ENCODE measurements at regions not wholly inside any gene's neighbourhood (a gene's known extent, or its start where the extent isn't known, plus 50 kb on each side); places are given as distances from the start of the nearest gene placed in this dataset.

DNA sequence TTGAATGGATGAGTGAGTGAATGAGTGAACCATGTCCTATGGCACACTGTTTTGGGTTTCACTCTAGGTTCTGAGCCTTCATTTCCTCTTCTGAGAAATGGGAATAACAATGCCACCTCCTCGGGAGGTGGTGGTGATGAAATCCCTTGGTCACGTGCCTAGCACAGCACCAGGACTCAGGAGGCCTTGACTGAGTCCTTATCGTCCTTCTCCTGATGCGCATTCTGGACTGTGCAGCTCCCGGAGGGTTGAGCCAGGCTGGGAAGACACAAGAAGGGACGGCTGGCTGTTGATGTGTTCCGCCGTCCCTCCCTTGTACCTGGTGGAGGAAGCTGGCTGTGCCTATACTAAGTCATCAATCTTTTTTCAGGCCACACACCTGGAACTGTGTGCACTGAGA is 437.3 kb downstream of the ZNF521 start:
- DNase-seq, result no peak

DNA sequence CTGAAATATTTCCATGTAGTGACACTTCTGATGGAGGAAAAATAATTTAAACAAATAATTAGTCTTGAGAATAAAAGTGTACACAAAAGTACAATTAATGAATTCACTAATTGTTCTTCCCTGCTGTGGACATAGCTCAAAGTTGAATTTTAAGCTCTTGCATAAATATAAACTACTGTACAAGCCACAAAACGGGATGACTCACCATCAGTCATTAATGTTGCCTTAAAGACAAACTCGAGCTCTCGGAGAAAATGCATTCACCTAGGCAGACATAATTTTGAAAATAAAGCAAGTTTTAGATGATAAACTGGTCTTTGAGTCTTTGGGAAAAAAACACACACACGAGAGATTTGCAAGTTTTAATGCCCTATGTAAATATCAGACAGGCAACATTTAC is 436.4 kb downstream of the ZNF521 start:
- no peak for DNase-seq

DNA sequence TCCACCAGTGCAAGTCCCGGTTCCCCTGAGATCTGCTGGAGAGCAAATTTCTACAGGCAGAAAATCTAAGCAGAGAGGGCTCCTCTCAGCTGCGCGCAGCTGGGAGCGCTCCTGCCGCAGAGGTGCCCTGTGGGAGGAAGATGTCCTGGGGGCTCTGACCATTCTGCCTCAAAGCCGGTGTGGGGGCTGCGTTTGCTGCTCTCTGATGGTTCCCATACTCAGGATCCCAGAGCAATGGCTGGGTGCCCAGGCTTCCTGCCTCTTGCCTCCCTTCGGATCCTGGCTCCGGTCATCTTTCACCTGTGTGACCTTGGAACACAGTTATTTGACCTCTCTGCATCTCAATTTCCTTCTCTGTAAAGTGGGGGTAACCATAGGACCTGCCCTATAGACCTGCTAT is 434.2 kb downstream of the ZNF521 start:
- no peak for DNase-seq

DNA sequence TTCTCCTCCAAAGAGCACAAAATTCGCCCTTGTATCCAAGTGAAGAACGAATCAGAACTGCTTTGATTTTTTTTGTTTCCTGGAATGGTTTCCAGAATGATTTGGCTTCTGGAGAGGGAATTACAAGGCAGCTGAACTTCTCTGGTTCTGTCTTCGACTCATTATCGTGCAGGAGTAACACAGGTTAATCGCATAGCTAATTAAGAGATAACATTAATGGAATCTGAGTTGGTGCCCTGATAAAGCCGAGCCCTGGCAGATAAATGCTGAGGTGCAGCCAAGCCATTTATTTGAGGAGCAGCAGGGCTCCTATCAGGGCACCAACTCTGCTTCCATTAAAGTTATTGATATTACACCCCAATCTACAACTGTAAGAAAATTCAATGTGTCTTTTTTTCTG is 433.7 kb downstream of the ZNF521 start:
- DNase-seq, result no peak

DNA sequence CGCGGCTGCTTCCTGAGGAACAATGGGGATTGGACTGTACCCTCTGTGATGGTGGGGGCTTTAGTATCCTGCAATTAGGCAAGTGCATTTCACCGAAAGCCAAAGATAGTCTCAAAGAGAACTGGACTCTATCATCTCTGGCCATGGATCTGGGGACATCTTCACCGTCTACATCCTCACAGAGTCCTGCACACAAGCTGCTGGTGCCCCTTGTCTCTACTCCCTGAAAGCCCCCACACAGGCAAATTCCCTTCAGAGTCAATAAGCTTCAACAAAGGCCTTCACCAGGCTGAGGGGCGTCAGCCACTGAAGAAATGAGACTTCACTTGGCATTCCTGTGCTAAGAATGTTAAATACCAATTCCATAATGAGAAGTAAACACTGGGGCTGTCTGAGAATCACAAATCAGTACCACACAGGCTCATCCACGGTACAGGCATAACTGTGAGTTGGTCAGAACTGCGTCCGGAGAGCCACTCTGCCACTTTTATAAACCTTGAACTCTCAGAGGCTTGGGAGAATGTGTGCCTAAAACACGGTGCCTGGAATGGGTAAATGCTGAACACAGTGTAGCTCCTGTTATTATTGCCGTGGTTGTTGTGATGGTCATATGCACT is 432.7 kb downstream of the ZNF521 start:
- DNase-seq, result no peak

DNA sequence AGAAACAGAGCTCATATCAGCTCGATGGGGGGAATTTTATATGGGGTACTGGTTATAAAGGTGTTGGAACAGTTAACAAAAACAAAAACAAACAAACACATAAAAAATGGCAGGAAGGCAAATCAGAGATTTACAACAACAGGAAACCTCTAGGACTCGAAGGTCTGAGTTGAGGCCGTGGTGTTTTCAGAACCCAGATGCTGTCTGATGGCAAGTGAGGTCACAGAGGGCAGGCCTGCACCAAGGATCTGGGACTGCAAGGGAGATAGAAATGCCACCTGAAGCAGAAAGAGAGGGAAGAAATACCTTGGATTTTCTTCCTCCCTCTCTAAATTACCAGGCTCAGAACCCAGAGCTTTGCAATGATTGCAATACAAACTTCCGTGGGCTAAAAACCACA is 429.5 kb downstream of the ZNF521 start:
- no peak for DNase-seq

DNA sequence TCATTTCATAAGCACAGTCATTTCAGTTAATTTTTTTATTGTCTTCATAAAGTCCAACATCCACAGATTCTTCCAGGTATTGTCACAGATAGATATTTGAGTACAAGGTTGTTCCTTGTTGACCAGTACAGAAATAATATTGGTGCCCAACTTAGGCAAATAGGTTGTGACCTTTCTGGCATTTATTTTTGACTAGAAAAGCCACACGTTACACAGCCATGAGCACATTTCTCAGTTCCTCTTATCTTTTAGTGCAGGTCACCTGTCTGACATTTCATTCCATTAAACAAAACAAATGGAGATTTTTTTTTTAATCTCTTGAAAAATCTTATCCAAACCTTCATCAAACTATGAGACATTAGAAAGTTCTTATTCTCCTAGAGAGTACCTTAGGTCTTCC is 428.8 kb downstream of the ZNF521 start:
- no peak for DNase-seq

DNA sequence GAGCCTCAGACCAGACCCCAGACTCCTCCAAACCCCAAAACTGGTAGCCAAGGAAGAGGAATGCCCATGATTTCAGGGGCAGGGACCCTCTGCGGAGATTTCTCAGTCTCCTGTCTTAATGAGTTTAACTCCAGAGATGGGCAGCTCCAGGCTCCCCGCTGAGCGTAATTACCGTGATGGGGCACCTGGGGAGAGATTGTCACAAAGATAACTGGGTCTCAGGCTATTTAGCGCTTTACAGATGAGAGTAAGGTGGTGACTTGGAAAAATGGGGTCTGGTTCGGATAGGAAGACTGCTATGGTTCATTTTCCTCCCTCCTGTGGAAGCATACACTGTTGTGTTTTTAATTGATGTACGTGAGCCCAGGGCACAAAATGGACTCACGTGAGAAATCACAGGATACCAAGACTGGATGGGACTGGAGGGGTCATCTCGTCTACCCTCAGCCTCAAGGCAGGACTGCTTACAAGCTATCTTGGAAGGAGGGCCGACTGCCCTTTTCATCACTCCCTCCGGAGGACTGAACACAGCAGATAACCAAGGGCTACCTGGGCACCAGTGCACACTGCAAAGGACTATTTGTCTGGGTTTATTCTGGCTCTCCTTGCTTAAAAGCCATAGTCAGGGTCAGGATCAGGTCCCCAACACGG is 427.8 kb downstream of the ZNF521 start:
- DNase-seq, result no peak

DNA sequence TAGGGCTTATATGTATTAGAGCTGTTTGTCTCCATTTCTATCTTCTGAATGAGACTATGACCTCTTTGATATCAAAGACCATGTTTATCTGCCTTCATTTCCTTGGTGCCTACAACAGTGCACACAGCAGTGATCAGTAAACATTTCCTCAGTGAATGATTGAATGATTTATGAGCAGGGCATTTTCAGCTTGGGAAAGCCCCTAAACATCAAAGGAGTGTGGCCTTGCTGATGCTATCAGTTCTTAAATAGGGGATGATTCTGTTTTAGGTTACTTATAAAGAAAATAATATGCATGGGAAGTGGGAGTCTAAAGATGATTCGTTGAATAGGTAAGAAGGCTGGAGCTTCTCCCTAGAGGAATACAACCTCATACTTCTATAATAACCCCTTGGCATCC is 425.3 kb downstream of the ZNF521 start:
- DNase-seq, result no peak

DNA sequence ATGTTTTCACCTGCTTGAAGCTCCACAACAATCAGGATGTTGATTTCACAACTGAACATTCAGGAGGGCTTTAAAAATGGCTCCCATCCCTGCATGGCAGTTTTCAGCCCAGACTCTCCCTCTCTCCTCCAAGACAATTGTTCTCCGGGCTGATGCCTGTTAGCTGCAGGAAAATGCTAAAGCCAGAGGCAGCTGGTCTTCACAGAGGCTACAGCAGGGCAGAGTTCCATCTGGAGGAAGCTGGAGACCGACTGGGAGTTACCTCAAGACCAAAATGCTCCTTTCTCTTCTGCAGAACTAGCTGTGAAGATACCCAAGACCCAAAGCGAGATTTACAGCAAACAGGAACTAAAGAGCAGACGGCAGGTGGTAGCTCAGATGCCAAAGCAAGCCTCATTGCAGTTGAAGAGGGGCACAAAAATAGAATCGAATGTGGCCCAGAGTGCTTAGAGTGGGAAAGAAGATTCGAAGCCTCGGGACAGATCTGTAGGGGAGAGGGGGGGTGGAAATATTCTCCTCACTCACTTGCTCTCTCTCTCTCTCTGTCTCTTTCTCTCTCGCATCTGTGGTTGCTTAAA is 423.6 kb downstream of the ZNF521 start:
- DNase-seq, result no peak

DNA sequence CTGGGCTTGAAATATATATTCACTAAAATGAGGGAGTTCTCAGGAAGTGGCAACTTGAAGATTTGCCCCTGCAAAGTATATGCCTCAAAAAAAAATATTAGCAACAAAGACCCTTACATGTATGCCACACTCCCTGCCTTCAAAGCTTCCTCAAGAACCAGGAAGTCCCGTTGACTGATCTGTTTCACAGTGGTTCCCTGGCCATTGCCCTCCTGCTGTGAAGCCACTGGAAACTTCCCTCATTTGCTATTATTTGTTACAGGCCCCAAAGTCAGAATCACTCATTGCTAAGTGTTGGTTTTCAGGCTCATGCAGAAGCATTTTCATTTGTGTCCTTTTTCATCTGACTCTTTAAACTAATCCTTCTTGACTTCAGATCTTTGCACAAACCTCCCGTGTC is 421.5 kb downstream of the ZNF521 start:
- DNase-seq, result no peak

DNA sequence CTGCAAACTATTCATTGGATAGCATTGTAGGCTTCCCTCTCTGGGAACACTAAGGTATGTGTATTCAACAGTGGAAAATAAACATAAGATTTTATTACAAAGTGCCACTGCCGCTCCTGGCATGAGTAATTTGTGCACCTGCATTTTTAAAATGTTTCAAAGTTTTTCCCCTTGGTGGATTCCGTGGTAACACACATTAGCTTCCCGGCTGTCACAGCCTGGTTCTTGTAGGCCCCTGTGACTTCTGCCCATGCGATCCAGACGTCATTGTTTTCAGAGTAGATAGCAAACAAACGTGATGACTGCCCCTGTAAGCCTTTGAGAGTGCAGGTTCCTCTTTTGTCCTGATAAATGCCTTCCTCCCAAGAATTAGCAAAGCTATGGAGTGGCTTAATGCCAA is 421.0 kb downstream of the ZNF521 start:
- DNase-seq, result no peak

DNA sequence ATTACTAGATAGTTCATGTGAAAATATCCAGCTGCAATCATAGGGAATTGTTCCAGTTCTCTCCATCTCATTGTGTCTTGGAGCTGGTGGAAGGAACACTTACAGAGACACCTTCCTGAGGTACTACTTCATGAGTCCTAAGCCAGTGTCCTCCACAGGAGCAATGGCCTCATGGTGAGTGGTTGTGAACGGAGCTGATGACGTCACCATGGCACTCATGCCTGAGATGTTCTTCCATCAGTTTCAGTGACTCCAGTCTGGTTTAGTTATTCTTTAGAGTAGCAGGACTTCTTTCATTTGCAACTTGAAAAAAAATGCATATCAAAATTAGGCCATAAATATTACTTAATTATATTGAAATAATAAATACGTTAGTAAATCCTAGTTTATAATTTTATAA is 418.6 kb downstream of the ZNF521 start:
- no peak for DNase-seq

DNA sequence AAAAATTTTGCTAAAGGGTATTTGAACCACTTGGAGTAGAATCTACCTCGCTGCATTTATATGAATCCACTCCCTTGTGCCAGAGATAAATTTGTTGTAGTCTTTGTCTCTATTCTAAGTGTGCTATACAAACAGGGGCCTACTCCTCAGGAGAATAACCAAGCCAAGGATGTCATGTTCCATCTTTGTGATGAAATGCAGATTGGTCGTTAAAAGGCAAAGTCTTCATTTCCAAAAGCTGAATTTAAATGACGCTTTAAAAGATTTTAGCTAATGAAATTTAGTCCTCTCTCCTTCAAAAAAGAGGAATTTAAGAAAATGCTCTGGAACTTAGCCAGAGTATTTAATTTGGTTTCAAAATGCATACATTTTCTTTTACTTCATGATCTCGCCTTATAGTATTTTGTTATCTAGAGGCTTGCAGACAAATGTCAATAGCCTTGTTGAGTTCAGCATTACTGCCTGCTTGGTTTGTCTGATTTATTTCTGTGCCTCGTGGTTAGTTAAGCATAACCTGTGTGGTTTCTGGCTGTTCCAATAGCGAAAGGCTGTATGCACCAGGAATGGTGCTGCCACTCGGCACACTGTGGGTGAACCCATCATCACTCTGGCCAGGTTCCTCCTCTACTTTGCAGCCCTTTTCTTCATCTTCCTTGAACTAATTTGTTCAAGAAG is 417.6 kb downstream of the ZNF521 start:
- DNase-seq, result no peak

DNA sequence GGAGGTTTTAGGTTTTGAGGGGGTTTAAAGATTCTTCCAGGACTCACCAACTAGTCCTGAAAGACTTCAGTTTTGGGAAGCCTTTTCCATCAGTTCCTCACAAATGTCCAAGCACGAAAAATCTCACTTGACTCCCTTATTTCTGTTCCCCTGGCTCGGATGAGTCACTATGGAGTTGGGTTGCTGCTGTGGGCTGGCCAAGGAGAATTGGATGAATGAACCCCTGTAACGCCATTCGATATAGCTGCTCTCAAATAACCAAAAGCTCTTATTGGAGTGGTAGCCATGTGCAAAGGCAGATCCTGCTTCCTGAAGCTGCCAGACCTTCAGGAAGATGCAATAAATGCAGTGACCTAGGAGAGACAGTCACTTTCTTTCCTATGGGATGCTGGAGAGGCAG is 417.0 kb downstream of the ZNF521 start:
- no peak for DNase-seq

DNA sequence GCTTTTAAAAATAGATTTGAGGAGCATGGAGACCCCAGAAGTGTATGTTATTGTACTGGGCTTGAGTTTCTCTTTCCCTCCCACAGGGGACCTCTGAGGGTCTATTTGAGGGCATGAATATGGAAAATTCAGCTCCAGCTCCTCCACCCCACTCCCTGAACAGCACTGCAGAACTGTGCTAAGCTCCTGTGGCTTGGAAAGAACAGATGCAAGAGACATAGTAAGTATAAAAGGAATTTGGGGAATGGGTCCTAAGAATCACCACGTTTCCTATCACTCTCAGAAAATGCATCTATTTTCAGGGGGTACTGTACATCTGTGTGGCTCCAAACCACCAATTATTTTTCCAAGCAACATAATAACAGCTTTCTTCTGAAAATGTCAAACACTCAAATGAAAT is 416.1 kb downstream of the ZNF521 start:
- DNase-seq, result no peak

DNA sequence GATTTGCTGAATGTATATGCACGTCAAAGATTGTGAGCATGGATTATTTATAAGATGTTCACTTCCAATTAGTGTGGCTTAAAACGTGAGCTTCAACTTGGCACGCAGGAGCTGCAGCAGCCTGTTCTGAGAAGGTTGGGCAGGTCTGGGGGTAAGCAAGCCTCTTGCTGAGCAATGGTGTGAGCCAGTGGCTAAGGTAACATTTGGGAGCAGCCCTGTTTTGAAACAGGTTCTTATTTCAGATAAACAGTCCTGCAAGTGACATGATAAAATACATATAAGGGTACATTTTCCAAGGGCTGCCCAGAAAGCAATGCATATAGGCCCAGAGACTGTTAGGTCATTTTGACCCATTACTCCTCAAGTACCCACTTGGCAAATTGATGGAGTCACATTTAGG is 415.3 kb downstream of the ZNF521 start:
- no peak for DNase-seq

DNA sequence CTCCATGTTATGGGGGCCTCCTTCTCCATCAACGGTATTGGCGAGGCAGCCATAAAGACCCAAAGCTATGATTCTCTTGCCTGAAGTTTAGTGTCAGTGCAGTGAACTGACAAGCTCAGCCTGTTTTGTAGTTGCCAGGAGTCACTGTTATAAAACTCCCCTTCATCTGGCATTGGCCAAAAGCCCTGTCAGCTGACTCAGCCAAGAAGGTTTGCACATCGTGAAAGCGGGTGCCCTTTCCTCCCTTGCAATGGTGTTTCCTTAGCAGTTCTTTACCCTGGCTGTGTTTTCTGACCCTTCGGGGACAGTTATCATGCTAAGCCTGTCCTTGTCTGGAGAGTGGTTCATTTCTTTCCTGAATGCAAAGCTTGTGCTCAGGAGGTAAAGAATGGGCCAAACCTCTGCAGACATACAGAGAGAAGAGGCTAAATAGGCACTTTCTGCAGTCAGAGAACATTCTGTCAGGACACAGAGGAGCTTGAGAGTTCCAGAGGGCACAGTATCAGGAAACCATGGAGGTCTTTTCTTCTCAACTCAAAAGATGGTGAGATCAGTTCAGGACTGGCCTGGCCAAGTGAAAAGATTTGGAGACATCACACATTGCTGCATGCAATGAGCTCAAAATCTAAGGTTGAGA is 414.2 kb downstream of the ZNF521 start:
- no peak for DNase-seq

DNA sequence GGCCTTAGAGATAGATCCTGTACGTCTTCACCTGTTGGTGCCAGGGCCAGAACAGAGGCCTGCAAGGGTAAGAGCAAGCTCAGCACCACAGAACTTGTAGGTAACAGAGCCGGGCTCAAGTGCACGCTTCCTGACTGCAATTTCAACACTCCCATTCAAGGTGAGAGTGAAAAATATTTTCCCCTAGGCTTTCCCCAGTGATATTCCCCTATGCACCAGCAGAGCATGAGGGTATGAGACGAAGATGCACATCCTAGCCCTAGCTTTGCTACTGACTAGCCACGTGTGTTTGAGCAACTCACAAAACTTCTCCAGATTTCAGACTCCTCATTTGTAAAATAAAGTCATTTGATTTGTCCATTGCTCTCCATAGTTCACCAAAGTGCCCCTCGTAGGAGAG is 411.6 kb downstream of the ZNF521 start:
- no peak for DNase-seq

DNA sequence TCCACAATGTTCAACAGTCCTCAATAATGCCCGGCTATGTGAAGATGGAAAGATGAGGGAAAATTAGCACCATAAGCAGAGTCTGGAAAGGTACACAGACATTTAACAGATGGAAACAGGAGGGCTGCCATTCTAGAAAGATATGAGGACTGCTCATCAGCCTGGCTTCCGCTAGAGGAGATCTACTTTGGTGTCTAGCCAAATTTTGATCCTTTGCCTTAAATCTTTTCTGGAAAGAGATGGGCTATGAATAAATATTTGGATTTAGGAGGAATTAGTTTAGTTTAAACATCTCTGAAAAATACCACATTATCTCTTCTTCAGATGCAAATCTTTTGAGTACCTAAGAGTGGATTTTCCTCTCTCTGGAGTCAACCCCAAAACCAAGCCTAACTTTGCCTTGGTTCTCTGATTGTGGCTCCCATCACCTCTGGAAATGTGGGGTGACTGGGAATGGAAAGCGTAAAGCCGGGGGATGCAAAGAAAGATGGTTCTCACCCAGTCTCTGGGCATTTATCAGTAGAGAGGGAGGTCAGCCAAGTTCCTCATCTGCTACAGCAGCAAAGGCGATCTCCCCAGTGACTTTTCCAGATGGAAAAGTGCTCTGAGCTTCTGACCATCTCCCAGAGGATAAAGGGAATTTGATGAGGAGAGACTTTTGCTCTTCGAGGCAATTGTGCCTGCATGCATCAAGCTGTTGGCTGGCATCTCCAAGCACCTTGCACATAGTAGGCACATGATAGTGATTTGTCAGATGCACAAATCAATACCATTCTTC is 410.6 kb downstream of the ZNF521 start:
- DNase-seq, result no peak

DNA sequence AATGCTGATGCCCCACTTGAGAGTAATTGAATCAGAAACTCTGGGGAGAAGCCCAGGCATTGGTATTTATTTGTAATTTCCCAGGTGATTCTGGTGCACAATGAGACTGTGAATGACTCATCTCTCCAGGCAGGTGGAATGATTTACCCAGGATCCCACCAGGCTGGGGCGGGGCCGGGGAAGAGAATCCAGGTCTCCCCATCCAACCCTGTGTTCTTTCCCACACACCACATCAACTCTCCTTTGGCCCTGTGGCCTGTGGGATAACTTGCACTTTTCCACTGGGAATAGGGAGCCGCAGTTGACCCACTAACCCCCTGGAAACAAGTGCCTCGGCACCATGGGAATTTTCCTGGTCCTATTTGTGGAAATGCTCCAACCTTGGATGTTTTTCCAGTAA is 409.8 kb downstream of the ZNF521 start:
- DNase-seq, result no peak

DNA sequence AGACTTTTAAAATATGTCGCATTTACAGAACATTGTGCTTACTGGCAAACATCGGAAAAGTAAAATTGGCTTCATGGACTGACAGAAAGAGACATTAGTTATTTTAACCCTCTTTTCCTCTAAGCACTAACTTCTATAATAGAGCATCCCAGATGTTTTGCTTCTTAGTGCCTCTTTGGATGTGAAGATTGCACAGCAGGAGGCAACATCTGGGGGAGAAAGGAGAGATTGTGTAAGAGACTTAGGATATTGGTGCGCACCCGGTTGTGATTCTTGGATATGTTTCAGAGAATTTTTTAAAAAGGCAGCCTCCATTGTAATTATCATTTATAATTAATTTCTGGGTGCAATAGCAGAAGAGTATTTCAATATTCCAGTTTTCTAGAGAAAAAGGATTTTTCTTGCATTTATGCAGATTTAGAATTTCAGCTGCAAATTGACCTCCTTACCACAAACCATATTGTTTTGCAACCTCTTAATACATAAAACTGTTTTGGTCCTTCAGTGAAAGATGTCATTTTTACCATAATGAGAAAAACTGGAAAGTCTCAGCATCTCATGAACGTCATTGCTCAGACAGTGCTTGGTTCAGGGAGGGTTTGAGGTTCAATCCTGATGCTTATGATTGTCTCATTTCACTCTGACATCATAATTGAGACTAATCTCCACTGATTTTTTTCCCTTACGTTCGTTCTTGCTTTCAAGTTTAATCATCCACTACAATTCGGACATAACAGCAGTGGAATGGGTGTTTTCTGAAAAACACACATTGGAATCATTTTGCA is 404.3 kb downstream of the ZNF521 start:
- no peak for DNase-seq
